ENCODE measurements at regions not wholly inside any gene's neighbourhood (a gene's known extent, or its start where the extent isn't known, plus 50 kb on each side); places are given as distances from the start of the nearest gene placed in this dataset.

DNA sequence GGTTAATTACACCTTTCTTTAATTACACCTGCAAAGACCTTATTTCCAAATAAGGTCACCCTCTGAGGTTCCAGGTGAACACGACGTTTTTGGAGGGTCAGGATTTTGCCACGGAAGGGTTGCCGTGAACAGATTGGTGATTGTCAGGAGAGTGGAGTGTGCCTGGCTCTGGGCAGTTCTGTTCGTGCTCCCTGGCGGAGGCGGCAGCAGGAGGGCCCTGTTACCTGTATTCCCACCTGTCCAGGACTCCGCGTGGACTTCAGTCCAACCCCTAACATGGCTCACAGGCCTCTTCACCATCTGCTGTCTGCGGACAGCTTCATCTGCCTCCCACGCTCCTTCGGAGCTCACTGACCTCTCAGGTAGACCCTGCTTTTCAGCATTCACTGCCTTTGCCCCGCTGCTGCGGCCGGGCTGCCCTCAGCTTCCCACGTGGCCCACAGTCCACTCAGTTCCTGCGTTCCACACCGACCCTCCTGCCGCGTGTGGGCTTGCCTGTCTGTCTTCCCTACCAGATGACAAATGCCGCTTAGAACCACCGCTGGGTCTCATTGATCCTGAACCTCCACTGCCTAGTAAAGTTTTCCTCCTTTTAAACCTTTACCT, 187.5 kb upstream of the DIO3 start:
- TF ChIP-seq POLR2A (IDR thresholded peaks at IDR 0.05; ENCODE audit: insufficient read depth in 1 of 2, low read depth in 2 of 2, low read length in 2 of 2) (no peak), RBAK (CRISPR knock-in tag; IDR thresholded peaks at IDR 0.05) (no peak), STAG1 (CRISPR knock-in tag; IDR thresholded peaks at IDR 0.05) (no peak), POLR2AphosphoS5 (IDR thresholded peaks at IDR 0.05; ENCODE audit: low read depth, low read length) (no peak), SIN3A (IDR thresholded peaks at IDR 0.05; ENCODE audit: borderline replicate concordance, low read depth, low read length) (no peak), TAF1 (CRISPR knock-in tag; IDR thresholded peaks at IDR 0.05) (no peak), SMC3 (IDR thresholded peaks at IDR 0.05; ENCODE audit: low read length) (no peak), ZZZ3 (CRISPR knock-in tag; IDR thresholded peaks at IDR 0.05; ENCODE audit: borderline replicate concordance) (no peak), JUN (CRISPR knock-in tag; IDR thresholded peaks at IDR 0.05) (no peak), CTCF (CRISPR knock-in tag; IDR thresholded peaks at IDR 0.05) (no peak), NFIC (IDR thresholded peaks at IDR 0.05; ENCODE audit: low read length) (no peak)
- TF ChIP-seq, protein P1, sequence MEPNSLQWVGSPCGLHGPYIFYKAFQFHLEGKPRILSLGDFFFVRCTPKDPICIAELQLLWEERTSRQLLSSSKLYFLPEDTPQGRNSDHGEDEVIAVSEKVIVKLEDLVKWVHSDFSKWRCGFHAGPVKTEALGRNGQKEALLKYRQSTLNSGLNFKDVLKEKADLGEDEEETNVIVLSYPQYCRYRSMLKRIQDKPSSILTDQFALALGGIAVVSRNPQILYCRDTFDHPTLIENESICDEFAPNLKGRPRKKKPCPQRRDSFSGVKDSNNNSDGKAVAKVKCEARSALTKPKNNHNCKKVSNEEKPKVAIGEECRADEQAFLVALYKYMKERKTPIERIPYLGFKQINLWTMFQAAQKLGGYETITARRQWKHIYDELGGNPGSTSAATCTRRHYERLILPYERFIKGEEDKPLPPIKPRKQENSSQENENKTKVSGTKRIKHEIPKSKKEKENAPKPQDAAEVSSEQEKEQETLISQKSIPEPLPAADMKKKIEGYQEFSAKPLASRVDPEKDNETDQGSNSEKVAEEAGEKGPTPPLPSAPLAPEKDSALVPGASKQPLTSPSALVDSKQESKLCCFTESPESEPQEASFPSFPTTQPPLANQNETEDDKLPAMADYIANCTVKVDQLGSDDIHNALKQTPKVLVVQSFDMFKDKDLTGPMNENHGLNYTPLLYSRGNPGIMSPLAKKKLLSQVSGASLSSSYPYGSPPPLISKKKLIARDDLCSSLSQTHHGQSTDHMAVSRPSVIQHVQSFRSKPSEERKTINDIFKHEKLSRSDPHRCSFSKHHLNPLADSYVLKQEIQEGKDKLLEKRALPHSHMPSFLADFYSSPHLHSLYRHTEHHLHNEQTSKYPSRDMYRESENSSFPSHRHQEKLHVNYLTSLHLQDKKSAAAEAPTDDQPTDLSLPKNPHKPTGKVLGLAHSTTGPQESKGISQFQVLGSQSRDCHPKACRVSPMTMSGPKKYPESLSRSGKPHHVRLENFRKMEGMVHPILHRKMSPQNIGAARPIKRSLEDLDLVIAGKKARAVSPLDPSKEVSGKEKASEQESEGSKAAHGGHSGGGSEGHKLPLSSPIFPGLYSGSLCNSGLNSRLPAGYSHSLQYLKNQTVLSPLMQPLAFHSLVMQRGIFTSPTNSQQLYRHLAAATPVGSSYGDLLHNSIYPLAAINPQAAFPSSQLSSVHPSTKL (CRISPR knock-in tag; IDR thresholded peaks at IDR 0.05), result no peak
- TF ChIP-seq, protein P2, sequence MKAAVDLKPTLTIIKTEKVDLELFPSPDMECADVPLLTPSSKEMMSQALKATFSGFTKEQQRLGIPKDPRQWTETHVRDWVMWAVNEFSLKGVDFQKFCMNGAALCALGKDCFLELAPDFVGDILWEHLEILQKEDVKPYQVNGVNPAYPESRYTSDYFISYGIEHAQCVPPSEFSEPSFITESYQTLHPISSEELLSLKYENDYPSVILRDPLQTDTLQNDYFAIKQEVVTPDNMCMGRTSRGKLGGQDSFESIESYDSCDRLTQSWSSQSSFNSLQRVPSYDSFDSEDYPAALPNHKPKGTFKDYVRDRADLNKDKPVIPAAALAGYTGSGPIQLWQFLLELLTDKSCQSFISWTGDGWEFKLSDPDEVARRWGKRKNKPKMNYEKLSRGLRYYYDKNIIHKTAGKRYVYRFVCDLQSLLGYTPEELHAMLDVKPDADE (CRISPR knock-in tag; IDR thresholded peaks at IDR 0.05), result no peak
- TF ChIP-seq, protein P3, sequence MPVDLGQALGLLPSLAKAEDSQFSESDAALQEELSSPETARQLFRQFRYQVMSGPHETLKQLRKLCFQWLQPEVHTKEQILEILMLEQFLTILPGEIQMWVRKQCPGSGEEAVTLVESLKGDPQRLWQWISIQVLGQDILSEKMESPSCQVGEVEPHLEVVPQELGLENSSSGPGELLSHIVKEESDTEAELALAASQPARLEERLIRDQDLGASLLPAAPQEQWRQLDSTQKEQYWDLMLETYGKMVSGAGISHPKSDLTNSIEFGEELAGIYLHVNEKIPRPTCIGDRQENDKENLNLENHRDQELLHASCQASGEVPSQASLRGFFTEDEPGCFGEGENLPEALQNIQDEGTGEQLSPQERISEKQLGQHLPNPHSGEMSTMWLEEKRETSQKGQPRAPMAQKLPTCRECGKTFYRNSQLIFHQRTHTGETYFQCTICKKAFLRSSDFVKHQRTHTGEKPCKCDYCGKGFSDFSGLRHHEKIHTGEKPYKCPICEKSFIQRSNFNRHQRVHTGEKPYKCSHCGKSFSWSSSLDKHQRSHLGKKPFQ (CRISPR knock-in tag; IDR thresholded peaks at IDR 0.05; ENCODE audit: insufficient replicate concordance), result no peak
